Middle frontal gyrus (tissue), 1 donor: ENCODE measurements at regions not wholly inside any gene's neighbourhood (a gene's known extent, or its start where the extent isn't known, plus 50 kb on each side); places are given as distances from the start of the nearest gene placed in this dataset.

Experiments used
- DNase-seq: peaks from one replicate; pipeline ENCODE4 v3.0.0-alpha.2; 2015; ENCODE audit warnings: low spot score; ENCODE audit errors: extremely low spot score

DNA sequence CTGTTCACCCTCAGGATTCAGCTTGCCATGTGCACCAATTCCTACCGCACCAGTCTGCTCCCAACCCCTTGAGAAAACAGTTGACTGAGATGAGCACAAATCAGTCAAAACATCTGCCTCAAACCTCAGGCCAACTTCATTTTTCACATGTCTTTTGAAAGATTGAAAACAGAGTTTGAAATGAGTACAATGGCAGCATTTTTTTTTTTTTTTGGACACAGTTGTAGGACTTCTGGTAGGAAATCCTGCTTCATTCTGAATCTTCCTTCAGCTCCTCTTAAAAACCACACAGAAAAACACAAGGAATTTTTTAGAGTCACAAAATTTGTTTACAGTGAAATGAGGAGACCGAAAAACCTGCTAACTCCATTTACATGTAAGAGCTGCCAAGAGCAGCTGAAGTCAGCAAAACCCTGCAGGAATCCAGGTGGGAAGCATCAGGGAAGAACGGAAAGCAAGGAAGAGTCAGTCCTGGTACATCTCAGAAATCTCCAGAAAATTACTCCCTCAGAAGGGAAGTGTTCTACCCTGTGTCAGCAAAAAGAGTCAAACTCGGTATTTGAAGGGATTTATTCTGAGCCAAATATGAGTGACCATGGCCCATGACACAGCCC is 100.3 kb upstream of the TMTC1 start:
- no peak for DNase-seq

GRCh38 chr12:29883525-29883924 is 99.8 kb upstream of the TMTC1 start:
- no peak for DNase-seq

GRCh38 chr12:29882846-29883245 is 99.1 kb upstream of the TMTC1 start:
- no peak for DNase-seq

DNA sequence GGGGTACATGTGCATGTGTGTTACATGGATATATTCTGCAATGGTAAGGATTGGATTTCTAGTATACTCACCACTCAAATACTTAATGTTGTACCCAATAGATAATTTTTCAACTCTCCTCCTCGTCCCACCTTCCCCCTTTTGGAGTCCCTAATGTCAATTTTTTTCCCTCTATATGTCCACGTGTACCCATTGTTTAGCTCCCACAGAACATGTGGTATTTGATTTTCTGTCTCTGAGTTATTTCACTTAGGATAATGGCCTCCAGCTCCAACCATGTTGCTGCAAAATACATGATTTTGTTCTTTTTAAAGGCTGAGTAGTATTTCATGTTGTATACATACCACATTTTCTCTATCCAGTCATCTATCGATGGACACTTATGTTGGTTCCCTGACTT is 97.2 kb upstream of the TMTC1 start:
- DNase-seq: no peak

DNA sequence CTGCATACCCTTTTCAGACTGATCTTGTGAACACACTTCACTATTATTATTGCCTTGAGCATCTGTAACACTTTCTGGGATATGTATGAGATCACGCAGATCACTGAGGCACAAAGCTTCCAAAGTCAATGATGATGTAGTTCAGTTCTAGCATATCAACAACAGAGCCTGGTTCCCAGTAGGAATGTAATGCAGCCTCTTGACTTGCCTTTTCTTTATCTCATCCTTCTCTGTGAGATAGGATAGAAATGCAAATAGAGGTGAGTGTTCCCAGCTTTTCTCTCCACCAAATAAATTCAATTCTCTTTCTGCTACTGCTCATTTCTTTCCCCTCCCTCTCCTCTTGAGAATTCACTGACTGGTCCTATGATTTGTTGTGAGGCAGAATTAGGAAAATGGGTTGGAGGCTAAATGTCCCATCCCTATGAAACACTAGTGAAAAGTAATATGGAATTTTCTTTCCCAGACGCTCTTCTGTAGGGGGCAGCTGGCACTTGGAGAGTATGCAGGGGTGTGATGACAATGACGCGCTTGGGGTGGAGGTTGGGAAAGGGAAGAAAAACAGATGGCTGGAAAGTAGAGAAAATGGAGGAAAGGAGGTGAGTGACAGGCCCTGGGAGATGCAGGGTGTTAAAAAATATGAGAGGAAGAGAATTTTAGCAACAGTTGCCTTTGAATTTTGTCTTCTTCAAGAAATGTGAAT is 96.0 kb upstream of the TMTC1 start:
- DNase-seq: no peak

- no peak for DNase-seq
These were observed 86.2 kb upstream of the TMTC1 start for GRCh38 chr12:29869946-29870345.

DNA sequence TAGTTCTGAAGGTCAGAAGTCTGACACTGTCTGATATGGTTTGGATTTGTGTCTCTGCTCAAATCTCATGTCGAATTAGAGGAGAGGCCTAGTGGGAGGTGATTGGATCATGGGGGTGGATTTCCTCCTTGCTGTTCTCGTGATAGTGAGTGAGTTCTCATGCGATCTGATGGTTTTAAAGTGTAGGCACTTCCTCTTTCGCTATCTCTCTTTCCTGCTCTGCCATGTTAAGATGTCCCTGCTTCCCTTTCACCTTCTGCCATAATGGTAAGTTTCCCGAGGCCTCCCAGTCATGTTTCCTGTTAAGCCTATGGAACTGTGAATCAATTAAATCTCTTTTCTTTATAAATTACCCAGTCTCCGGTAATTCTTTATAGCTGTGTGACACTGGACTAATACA is 84.1 kb upstream of the TMTC1 start:
- DNase-seq: no peak

- no peak for DNase-seq
These were observed 79.9 kb upstream of the TMTC1 start for GRCh38 chr12:29863665-29864064.

GRCh38 chr12:29858270-29858786 is 74.6 kb upstream of the TMTC1 start:
- no peak for DNase-seq

GRCh38 chr12:29847246-29847645 is 63.5 kb upstream of the TMTC1 start:
- no peak for DNase-seq

GRCh38 chr12:29844667-29845066 is 60.9 kb upstream of the TMTC1 start:
- no peak for DNase-seq

GRCh38 chr12:29843036-29843435 is 59.3 kb upstream of the TMTC1 start:
- DNase-seq: no peak

- DNase-seq: no peak
These were observed 55.0 kb upstream of the TMTC1 start for GRCh38 chr12:29838768-29839167.
